Muscle layer of duodenum (tissue), 2 donors: ENCODE measurements at regions not wholly inside any gene's neighbourhood (a gene's known extent, or its start where the extent isn't known, plus 50 kb on each side); places are given as distances from the start of the nearest gene placed in this dataset.

Source experiments
- H3K27ac ChIP-seq: one replicate; pipeline ENCODE4 v1.7.0; 2013; ENCODE audit warnings: mild to moderate bottlenecking, low read length
- H3K27me3 ChIP-seq: one replicate; pipeline ENCODE4 v1.7.0; 2013; ENCODE audit warnings: low read depth, mild to moderate bottlenecking, control low read depth, low read length
- H3K36me3 ChIP-seq, 2 donors: one replicate each; pipeline ENCODE4 v1.7.0; 2013; ENCODE audit warnings: low read length in 2 of 2, control low read depth in 1 of 2, mild to moderate bottlenecking in 1 of 2; ENCODE audit not compliant: insufficient read depth in 2 of 2, control insufficient read depth in 1 of 2
- H3K4me1 ChIP-seq, 2 donors: one replicate each; pipeline ENCODE4 v1.7.0; 2013; ENCODE audit warnings: low read length in 2 of 2, mild to moderate bottlenecking in 2 of 2, control low read depth in 1 of 2, moderate library complexity in 1 of 2; ENCODE audit not compliant: insufficient read depth in 2 of 2, control insufficient read depth in 1 of 2
- H3K4me3 ChIP-seq, 2 donors: one replicate each; pipeline ENCODE4 v1.7.0; 2013; ENCODE audit warnings: low read length in 2 of 2, low read depth in 1 of 2, mild to moderate bottlenecking in 1 of 2
- H3K9me3 ChIP-seq, 2 donors: one replicate each; pipeline ENCODE4 v1.7.0; 2013; ENCODE audit warnings: low read length in 2 of 2, control low read depth in 1 of 2, mild to moderate bottlenecking in 1 of 2; ENCODE audit not compliant: control insufficient read depth in 1 of 2
- donor health status: healthy.

- H3K27ac ChIP-seq: no peak overlapping the region
- H3K27me3 ChIP-seq: no peaks in the 10 kb centered on the region
- H3K4me1 ChIP-seq: no peaks in the 10 kb centered on the region
- peaks cover 0 to 4% of the 10 kb centered on the region in 2 donors for H3K9me3 ChIP-seq
- no peak overlapping the region for H3K4me3 ChIP-seq
- no peaks in the 10 kb centered on the region for H3K36me3 ChIP-seq
Observed at GRCh38 chr16:5523829-5524228, 426.2 kb upstream of the EEF2KMT start.

DNA sequence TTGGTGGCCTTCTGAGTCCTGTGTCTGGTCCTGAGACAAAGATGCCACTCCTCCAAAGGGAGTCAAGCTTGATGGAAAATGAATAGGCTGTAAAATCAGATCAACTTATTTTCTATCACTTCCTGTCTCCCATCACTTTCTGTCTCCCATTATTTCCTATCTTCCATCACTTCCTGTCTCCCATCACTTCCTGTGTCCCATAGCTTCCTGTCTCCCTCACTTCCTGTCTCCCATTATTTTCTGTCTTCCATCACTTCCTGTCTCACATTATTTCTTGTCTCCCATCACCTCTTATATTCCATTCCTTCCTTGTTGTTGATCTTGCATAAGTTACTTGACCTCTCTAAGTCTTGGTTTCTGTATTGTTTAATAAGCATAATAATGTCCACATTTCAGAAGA is 418.5 kb upstream of the EEF2KMT start:
- H3K4me1 ChIP-seq: no peaks in the 10 kb centered on the region
- H3K27ac ChIP-seq: no peak overlapping the region
- no peaks in the 10 kb centered on the region for H3K36me3 ChIP-seq
- no peaks in the 10 kb centered on the region for H3K27me3 ChIP-seq
- no peaks in the 10 kb centered on the region for H3K9me3 ChIP-seq
- H3K4me3 ChIP-seq: no peak overlapping the region

- no peaks in the 10 kb centered on the region for H3K4me1 ChIP-seq
- no peak overlapping the region for H3K4me3 ChIP-seq
- H3K9me3 ChIP-seq: no peaks in the 10 kb centered on the region
- H3K27ac ChIP-seq: no peak overlapping the region
- no peaks in the 10 kb centered on the region for H3K36me3 ChIP-seq
- H3K27me3 ChIP-seq: no peaks in the 10 kb centered on the region
Observed at GRCh38 chr16:5512014-5512413, 414.4 kb upstream of the EEF2KMT start.

GRCh38 chr16:5510819-5511370 is 413.3 kb upstream of the EEF2KMT start:
- no peaks in the 10 kb centered on the region for H3K4me1 ChIP-seq
- no peak overlapping the region for H3K4me3 ChIP-seq
- no peaks in the 10 kb centered on the region for H3K36me3 ChIP-seq
- H3K9me3 ChIP-seq: no peaks in the 10 kb centered on the region
- no peak overlapping the region for H3K27ac ChIP-seq
- no peaks in the 10 kb centered on the region for H3K27me3 ChIP-seq

GRCh38 chr16:5509794-5510193 is 412.2 kb upstream of the EEF2KMT start:
- H3K4me1 ChIP-seq: no peaks in the 10 kb centered on the region
- no peaks in the 10 kb centered on the region for H3K27me3 ChIP-seq
- H3K4me3 ChIP-seq: no peak overlapping the region
- H3K9me3 ChIP-seq: no peaks in the 10 kb centered on the region
- no peaks in the 10 kb centered on the region for H3K36me3 ChIP-seq
- H3K27ac ChIP-seq: no peak overlapping the region

- Histone ChIP-seq H3K4me3 (no peak overlapping the region), H3K9me3 (no peaks in the 10 kb centered on the region), H3K27me3 (no peaks in the 10 kb centered on the region), H3K27ac (no peak overlapping the region), H3K36me3 (no peaks in the 10 kb centered on the region), H3K4me1 (no peaks in the 10 kb centered on the region)
Observed at GRCh38 chr16:5509336-5509735, 411.7 kb upstream of the EEF2KMT start.

- H3K36me3 ChIP-seq: no peaks in the 10 kb centered on the region
- H3K27me3 ChIP-seq: no peaks in the 10 kb centered on the region
- H3K9me3 ChIP-seq: no peaks in the 10 kb centered on the region
- no peak overlapping the region for H3K27ac ChIP-seq
- no peaks in the 10 kb centered on the region for H3K4me1 ChIP-seq
- no peak overlapping the region for H3K4me3 ChIP-seq
Observed at GRCh38 chr16:5508371-5508770, 410.8 kb upstream of the EEF2KMT start.

- Histone ChIP-seq H3K36me3 (no peaks in the 10 kb centered on the region), H3K4me3 (no peak overlapping the region), H3K4me1 (no peaks in the 10 kb centered on the region), H3K9me3 (no peaks in the 10 kb centered on the region), H3K27me3 (no peaks in the 10 kb centered on the region), H3K27ac (no peak overlapping the region)
Observed at GRCh38 chr16:5506021-5506420, 408.4 kb upstream of the EEF2KMT start.

GRCh38 chr16:5505091-5505887 is 407.7 kb upstream of the EEF2KMT start:
- Histone ChIP-seq H3K9me3 (no peaks in the 10 kb centered on the region), H3K36me3 (no peaks in the 10 kb centered on the region), H3K4me3 (no peak overlapping the region), H3K27me3 (no peaks in the 10 kb centered on the region), H3K27ac (no peak overlapping the region), H3K4me1 (no peaks in the 10 kb centered on the region)

GRCh38 chr16:5504064-5504781 is 406.6 kb upstream of the EEF2KMT start:
- Histone ChIP-seq H3K9me3 (no peaks in the 10 kb centered on the region), H3K27me3 (no peaks in the 10 kb centered on the region), H3K4me3 (no peak overlapping the region), H3K27ac (no peak overlapping the region), H3K36me3 (no peaks in the 10 kb centered on the region), H3K4me1 (no peaks in the 10 kb centered on the region)

DNA sequence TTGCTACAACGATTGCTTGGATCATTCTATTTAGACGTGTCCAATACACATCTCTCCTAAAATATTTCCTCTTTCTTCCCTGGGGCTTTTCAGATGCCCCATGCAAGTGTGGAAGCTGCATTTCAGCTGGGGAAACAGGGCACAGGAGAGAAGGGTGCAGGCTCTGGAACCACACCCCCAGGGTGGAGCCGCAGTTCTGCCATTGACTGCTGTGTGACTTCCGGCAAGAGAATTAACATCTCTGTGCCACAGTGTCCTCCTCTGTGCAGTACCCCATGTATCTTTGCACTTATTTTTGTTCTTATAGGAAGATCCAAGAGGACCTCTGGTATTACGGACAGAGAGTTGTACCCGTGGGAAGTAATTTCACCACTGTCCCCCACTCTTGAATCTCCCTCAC is 405.3 kb upstream of the EEF2KMT start:
- Histone ChIP-seq H3K27me3 (no peaks in the 10 kb centered on the region), H3K4me3 (no peak overlapping the region), H3K27ac (no peak overlapping the region), H3K4me1 (no peaks in the 10 kb centered on the region), H3K36me3 (no peaks in the 10 kb centered on the region), H3K9me3 (no peaks in the 10 kb centered on the region)
